T1000 (cell line): ENCODE measurements at regions not wholly inside any gene's neighbourhood (a gene's known extent, or its start where the extent isn't known, plus 50 kb on each side); places are given as distances from the start of the nearest gene placed in this dataset.
"Not testable (repeated sequence)": the region's sequence is repeated elsewhere in the genome, so short reads cannot be mapped to it uniquely, and the experiment has no call there.

Experiments used
- DNase-seq: peaks from one replicate; lab custom pipeline; 2025; ENCODE audit warnings: mixed read lengths; lab: John Stamatoyannopoulos, UW

DNA sequence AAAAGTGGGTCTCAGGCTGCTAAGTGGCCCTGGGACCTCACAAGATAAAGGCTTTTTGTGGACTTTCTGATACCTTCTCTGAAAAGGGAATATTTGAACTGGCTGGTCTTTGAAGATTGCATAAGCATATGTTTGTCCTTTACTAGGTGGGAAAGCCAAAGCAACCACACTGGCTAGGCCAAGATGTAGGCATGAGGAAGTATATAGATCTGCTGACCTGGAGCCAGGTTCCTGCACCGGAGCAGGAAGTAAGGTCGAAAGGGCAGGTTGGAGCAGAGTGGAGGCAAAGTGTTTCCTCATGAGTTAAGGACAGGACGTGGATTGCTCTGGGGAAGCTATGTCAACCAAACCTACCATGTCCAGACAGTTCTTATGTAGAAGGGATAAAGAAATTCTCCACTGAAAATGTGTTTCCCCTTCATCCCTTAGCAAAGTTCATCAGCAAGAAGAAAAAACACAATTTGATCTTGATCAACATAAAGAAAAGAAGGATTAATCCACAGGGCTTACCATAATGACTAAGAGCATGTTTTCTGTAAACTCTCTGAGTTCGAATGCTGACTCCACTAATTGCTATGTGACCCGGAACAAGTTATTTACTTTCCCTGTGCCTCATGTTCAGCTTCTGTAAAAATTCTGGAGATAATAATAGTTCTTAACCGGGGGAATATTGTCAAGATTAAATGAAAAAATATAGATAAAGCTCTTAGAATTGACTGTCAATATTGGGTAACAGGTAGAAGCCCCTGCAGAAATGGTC lies 156.1 kb upstream of the SRD5A2 start:
- DNase-seq: no peak

DNA sequence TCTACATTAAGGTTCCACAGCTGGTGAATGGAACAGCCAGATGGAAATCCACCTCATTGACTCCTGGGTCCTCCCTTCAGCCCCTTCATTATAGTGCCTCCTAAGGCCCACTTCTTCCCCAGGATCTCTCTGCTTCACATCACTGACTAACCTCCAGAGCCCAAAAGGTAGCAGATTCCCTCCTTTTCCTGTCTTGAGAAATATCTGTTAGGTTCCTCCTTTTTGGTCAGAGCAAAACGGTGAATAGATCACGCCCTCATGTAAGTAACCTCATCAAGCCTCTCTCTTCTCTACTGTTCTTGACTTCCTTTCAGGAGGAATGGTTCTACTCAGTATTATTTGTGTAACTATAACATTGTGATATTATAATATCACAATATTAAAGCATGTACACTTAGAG lies 155.0 kb upstream of the SRD5A2 start:
- no peak for DNase-seq

DNA sequence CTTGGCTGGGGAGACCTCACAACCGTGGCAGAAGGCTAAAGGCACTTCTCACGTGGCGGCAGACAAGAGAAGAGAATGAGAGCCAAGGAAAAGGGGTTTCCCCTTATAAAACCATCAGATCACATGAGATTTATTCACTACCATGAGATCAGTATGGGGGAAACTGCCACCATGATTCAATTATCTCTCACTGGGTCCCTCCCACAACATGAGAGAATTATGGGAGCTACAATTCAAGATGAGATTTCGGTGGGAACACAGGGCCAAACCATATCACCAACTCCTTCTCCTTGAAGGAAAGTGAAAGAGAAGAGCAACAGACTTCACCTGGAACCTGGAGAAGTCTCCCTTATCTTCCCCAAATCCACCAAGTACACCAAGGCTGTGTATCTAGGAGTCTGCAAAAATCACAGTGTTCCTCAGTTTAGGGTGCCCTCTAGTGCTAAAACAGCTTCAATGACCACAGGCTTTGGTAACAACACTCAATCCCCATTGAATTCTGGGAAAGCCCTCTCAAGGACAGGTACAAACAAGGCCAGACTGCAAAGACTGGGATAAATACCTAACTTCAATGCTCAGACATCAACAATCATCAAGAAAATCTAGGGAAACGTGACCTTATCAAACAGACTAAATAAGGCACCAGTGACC lies 148.8 kb upstream of the SRD5A2 start:
- no peak for DNase-seq

DNA sequence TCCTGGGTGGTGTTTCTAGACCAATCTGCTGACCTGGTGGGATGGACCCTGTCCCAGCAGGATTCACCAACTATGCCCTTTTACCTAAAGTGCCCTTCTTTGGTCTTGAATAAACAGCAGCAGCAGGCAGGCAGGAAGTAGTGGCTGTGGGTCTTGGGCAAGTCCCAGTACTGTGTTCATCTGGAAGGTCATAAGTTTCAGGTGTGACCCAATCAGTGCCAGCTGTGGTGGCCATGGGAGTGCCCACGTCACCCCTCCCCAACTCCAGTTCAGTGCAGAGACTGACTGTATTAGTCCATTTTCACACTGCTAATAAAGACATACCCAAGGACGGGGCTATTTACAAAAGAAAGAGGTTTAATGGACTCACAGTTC lies 148.3 kb upstream of the SRD5A2 start:
- no peak for DNase-seq

DNA sequence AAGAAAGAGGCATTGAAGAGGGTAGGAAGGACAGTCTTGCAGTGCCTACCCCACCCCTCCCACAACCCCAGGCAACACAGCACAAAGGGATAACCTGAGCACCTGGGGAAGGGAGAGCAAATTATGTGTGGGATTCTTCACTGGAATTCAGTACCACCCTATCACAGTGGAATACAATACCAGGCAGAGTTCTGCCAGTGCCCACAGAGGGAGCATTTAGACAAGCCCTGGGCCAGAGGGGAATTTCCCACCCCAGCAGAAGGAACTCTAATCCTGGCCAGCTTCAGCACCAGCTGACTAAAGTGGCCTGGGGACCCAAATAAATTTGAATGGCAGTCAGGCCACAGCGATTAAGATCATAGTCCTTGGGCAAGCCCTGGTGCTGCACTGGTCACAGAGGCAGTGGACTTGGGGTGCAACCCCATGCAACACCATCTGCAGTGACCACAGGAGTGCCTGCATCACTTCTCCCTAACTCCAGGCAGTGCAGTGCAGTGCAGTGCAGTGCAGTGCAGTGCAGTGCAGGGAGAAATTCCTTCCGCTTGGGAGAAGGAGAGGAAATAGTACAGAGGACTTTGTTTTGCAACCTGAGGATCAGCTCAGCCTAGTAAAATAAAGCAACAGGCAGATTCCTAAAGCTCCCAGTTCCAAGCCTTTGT lies 147.8 kb upstream of the SRD5A2 start:
- no peak for DNase-seq

DNA sequence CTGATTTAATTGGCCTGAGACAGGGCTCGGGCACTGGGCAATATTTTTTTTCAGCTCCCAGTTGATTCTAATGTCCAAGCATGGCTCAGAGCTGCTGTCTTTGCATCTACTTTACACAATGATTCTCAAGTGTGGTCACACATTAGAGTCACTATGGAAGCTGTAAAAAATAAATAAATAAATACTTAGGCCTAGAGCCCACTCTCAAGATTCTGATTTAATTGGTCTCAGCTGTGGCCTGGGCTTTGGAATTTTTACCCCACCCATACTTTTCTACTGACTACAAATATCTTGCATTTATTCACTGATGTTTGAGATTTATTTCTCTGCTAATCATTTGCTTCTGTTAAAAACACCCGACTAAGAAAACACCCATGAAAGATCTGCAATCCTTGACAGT lies 145.7 kb upstream of the SRD5A2 start:
- no peak for DNase-seq

DNA sequence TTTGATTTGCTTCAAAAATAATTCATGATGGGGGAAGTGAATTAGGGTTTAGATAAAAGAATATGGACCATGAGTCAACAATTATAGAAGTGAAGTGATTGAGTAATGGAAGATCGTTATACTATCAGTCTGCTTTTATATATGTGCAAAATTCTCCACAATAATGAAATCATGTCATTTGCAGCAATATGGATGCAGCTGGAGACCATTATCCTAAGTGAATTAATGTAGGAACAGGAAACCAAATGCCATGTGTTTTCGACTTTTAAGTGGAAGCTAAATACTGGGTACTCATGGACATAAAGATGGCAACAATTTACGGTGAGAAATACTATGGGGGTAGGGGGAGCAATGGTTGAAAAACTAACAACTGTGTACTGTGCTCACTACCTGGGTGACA lies 144.7 kb upstream of the SRD5A2 start:
- DNase-seq: no peak

DNA sequence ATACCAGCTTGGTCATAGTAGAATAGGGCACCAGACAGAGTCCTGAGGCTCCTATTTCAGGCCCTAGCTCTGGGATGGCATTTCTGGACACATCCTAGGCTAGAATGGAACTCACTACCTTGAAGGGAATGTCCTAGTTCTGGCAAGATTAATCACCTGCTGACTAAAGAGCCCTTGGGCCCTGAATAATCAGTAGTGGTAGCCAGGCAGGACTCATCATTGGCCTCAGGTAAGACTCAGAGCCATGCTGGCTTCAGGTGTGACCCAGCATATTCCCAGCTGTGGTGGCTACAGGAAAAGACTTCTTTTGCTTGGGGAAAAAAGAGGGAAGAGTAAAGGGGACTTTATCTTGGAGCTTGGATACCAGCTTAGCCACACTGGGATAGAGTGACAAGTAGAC lies 131.0 kb upstream of the SRD5A2 start:
- DNase-seq: no peak

DNA sequence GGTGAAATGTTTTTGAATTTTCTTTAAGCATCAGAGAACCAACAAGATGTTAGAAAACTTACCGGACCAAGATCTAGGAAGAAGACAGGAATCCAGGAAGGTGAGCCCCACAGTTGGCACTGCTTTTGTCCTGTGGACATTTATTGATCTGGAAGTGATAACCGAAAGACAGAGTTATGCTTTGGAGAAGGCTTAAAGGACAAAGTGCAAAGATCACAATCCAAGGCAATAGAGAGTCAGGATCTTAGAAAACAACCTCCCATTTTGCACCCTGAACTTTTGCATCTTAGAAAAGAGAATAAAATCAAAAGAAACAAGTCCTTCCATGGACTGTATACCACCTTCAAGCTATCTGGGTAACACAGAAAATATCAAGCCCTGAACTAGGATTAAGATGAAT lies 129.4 kb upstream of the SRD5A2 start:
- no peak for DNase-seq

DNA sequence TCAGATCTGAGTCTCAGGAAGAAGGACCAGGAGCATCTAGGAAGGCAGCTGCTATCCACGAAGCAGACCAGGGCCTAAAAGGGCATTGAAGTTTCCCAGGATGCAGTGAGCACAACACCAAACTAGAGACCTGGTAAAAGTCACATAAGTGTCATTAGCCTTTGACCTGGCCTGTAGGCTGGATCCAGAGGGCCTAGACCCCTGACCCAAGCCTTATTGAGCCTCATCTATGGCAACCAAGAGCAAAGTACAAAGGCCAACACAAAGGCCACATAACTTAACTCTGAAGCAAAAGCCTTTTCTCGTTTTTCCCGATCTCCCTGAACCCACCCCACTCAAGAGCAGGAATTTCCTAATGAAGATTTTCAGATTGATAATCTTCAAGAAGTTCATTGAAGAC lies 127.3 kb upstream of the SRD5A2 start:
- DNase-seq: no peak

DNA sequence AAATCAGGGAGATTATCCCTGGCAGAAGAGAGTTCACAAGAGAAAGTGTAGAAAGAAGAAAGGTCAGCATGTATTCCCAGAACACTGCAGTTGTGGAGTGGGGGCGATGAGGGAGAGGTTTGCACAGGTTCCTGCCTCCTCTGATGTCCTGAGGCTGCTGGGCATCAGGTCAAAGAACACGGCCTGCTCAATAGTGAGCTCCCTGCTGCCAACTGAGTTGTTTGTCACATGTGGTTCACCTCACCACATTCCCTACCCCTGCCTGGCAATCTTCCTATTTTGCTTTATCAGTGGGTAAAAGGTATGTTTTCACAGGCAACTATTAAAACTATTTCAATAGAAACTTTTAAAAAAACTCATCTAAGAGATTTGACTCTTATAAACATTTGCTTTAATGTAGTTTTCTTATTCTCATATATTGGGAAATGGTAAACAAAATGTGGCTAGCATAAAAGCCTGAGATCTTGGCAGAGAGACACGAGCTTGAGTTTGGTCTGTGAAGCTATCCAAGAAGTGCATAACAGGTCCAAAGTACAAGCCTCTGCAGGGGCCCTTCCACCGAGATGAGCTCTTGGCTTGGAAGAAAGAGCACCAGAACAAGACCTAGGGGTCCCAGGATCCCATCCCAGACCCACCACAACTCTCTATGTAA lies 123.9 kb upstream of the SRD5A2 start:
- no peak for DNase-seq

DNA sequence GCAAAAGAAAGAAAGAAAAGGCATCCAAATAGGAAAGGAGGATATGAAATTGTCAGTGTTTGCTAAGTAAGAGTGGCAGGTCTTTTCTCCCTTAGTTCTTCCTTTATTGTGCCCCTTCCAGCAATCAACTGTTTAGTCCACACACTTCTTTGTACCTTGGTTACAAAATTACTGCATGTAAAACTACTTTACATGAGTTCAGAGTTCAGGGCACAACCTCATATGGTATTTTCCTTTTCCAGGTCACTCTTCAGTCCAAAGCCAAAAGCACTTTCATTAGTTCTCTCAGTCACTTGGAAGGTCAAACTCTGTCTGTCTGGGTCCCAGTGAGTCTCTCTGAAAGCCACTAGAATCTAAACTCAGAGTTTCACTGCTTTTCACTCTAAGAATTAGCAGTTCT lies 122.5 kb upstream of the SRD5A2 start:
- no peak for DNase-seq

DNA sequence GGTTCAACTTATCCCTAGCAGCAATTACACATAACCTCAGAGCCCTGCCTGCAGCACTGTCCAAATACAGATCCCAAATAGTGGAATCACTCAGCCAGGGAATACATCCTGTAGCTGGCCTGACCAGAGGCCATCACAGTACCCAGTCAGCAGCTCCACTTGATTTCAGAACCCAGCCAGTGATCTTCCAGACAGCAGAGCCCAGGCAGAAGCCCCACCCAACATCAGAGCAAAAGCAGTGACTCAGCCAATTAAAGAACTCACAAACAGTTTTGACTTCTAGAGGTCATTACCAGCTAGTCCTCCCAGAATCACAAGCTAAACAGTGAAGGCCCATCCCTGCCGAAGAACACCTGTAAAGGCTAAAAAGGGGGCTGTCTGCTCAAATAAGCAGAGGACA lies 118.0 kb upstream of the SRD5A2 start:
- no peak for DNase-seq

DNA sequence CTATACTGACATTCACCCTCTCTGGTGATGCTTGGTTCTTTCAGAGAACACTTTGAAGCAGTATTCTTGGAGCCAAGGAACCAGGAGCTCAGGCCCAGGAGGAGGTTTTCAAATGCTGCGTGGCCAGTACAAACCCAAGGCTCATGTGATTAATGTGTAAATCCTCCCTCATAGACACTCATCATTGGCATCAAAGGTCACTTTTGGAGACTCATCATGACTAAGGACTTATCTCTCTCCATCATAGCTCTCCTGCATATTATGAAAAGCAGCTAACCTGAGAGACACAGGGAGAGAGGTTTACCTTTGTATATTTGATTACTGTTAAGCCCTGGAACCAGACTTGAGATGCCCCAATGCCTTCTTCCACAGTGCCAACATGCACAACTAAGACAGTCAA lies 115.3 kb upstream of the SRD5A2 start:
- no peak for DNase-seq

DNA sequence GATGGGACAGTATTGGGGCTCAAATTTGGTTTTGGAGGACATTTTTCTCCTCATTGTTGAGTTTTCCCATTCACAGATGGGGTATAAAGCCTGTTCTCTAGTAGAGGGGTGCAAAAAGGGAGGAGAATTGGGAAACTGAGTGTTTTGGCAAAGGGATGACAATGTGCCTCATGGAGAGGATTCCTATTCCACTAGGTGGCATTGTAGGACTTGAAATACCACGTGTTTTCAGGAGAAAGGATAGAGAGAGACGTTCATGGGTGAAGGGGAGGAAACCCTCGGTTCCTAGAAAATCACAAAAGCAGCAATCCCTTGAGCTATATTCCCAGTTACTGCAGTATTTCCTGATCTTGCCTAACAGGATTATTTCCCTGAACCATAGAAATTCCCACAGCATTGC lies 113.7 kb upstream of the SRD5A2 start:
- no peak for DNase-seq

DNA sequence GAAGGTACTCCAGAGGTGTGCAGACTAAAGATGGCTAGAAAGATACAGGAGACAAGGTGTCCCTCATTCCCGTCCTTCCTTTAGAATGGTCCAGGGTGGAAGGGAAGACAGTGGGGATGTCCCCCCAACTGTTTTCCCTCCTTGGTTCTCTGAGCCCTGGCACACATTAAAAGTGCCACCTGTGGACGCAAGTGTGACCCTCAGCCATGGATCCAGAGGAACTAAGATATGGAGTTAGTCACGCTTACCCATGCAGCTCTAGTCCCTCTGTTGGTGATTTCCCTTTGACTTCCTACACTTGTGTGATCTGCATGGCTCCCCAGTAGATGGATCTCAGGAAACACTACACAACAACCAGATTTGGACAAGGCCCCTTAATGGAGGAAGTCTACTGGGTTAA lies 113.1 kb upstream of the SRD5A2 start:
- no peak for DNase-seq

DNA sequence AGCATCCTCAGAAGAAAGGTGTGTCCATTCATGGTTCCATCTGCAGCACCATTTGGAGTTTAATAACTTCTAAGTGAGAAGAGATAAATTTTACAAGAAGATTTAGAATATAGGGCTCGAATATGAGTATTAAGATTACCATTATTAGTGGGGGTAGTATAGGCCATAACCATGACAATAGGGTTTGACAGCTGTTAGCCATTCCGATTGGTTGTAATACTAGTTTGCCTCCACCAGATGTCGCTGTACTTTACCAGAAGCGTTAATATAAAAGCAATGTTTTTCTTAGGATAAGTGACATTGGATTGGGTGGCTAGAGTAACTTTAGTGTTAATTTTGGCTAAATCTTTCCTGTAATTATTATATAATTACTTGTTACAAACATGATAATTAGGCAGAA lies 107.5 kb upstream of the SRD5A2 start:
- DNase-seq: no peak

DNA sequence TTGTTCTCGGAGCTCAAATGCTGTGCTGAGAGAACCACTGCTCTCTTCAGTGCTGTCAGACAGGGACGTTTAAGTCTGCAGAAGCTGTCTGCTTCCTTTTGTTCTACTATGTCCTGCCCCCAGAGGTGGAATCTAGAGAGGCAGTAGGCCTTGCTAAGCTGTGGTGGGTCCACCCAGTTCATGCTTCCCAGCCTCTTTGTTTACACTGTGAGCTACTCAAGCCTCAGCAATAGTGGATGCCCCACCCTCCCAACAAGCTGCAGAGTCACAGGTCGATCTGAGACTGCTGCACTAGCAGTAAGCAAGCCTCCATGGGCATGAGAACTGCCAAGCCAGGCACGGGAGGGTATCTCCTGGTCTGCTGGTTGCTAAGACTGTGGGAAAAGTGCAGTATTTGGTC lies 102.8 kb upstream of the SRD5A2 start:
- DNase-seq: not testable (repeated sequence)

DNA sequence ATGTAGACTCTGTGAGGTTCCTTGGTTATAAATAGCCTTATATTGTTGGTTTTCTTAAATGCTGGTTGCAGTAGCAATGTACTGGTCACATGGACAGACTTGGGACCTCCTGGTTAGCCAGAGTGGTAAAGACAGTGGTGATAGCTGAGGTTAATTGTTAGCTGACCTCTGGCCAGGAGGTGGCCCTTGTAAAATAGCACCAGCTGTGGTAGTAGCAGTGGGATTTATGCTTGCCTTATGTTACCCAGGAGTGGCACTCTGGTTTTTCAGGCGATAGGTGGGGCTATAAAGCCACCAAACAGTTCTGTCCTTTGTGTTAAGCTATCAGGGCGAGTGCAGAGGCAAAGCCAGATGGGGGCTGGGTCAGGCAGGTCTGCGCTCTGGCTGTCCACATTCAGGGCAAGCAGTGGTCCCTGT lies 94.8 kb upstream of the SRD5A2 start:
- DNase-seq: no peak

DNA sequence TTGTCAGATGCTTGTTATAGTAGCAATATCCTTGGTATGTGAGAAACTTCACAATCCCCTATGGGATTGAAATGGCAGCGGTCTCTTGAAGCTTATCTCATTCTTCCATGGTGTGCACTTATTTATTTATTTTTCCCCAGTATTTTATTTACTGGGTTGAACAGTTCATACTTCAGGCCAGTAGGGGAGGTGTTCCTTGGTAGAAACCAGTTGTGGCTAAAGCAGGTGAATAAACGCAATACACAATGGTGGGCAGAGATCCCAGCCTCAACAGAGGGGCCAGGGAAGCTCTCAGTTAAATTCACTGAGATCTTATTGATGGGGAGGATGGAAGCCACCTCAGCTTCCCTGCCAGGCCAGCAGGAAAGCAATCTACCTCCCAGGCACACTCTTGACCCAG lies 93.7 kb upstream of the SRD5A2 start:
- no peak for DNase-seq

DNA sequence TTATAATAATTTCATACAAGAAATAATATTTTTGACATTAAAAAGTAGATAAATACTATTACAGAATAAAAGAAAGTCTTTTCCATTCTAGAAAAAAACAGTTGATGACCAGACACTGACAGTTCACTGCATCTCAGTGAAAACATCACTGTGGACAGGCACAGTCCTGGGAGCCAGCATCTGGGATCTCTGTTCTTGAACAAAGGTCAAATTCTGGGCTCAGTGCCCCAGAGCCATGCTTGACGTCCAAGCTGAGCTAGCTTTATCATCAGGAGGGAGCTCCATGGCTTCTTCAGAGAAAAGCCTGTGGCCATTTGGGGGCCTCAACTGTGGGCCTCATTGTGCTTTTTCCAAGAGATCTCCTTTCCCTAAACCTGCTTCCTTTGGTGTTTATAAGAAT lies 86.1 kb upstream of the SRD5A2 start:
- DNase-seq: no peak

DNA sequence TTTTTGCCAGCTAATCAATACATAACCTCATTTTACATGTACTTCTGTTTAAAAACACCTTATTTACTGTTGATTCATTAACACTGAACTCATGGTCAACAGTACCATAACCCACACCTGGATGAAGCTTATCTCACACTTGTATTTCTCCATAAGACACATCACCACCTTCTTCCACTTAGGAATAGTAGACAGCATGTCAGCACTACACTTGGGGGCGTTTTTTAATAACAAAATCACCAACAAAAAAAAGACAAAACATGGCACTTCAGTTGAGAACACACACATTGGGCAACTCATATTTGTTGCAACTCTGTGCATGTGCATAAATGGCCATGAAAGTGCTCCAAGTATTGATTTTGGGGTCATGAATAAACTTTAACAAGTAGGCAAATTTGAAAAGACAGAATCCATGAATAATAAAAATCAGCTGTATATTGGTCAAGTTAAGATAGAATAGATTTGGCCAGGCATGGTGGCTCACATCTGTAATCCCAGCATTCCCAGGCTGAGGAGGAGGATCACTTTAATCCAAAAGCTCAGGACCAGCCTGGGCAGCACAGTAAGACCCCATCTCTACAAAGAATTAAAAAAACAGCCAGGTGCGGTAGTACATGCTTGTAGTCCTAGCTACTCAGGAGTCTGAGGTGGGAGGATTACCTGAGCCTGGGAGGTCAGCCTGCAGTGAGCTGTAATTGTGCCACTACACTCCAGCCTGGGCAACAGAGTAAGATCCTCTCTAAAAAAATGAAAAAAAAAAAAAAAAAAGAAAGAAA lies 84.4 kb upstream of the SRD5A2 start:
- DNase-seq: no peak
